ENCODE measurements at regions not wholly inside any gene's neighbourhood (a gene's known extent, or its start where the extent isn't known, plus 50 kb on each side); places are given as distances from the start of the nearest gene placed in this dataset.
A peak's percentile ranks its signal among the peaks of the same experiment; 100 is the strongest.

GRCh38 chr3:72177075-72178050 is 392.4 kb upstream of the PROK2 start:
- peak; percentile 77 for DNase-seq (ENCODE audit: unreplicated experiment)
- H3K27me3 Mint-ChIP-seq (ENCODE audit: insufficient read depth, unreplicated experiment), result no peaks in the 10 kb centered on the region

GRCh38 chr3:72176537-72177041 is 391.6 kb upstream of the PROK2 start:
- intact Hi-C loops (cut with micrococcal nuclease), result no loop called here
- TF ChIP-seq CTCF (IDR thresholded peaks at IDR 0.05; ENCODE audit: unreplicated experiment), result no peak
- H3K4me1 Mint-ChIP-seq (ENCODE audit: insufficient read depth, unreplicated experiment), result peaks cover 17% of the 10 kb centered on the region
- peak overlapping the region; percentile 16 for H3K4me3 Mint-ChIP-seq (ENCODE audit: unreplicated experiment)
- H3K9me3 Mint-ChIP-seq (ENCODE audit: unreplicated experiment), result no peaks in the 10 kb centered on the region
- POLR2A ChIA-PET, result no interaction called here
- DNase-seq (ENCODE audit: unreplicated experiment), result no peak
- H3K27ac Mint-ChIP-seq (ENCODE audit: low read depth, unreplicated experiment), result peak overlapping the region; percentile 77
- CTCF ChIA-PET, result interaction anchor here (0.6 to 0.7 kb wide), 2 partner anchors 46 to 83 kb away, joined by 3 read pairs; no protein-coding TSS in a partner anchor
- no TSS peak for BruUV-seq (replicated peaks)
- no peaks in the 10 kb centered on the region for H3K36me3 Mint-ChIP-seq (ENCODE audit: insufficient read depth, unreplicated experiment)
- no peaks in the 10 kb centered on the region for H3K27me3 Mint-ChIP-seq (ENCODE audit: insufficient read depth, unreplicated experiment)

More at GRCh38 chr3:72177075-72178050, 392.4 kb upstream of the PROK2 start:
- ChIA-PET POLR2A (no interaction called here), CTCF (interaction anchor here (0.5 to 0.7 kb wide), 4 partner anchors 33 to 188 kb away, joined by 3 read pairs; no protein-coding TSS in a partner anchor)
- BruUV-seq (replicated peaks), result no TSS peak
- H3K36me3 Mint-ChIP-seq (ENCODE audit: insufficient read depth, unreplicated experiment), result no peaks in the 10 kb centered on the region
- H3K4me3 Mint-ChIP-seq (ENCODE audit: unreplicated experiment), result peak overlapping the region; percentile 16
- H3K4me1 Mint-ChIP-seq (ENCODE audit: insufficient read depth, unreplicated experiment), result peaks cover 15% of the 10 kb centered on the region
- intact Hi-C loops (cut with micrococcal nuclease), result no loop called here
- no peak for TF ChIP-seq CTCF (IDR thresholded peaks at IDR 0.05; ENCODE audit: unreplicated experiment)
- H3K9me3 Mint-ChIP-seq (ENCODE audit: unreplicated experiment), result no peaks in the 10 kb centered on the region
- H3K27ac Mint-ChIP-seq (ENCODE audit: low read depth, unreplicated experiment), result peak overlapping the region; percentile 77

GRCh38 chr3:72175296-72175858 is 390.4 kb upstream of the PROK2 start:
- H3K4me1 Mint-ChIP-seq (ENCODE audit: insufficient read depth, unreplicated experiment), result peaks cover 23% of the 10 kb centered on the region
- no peak for DNase-seq (ENCODE audit: unreplicated experiment)
- ChIA-PET CTCF (interaction anchor here (0.7 kb wide), 1 partner anchor 161 kb away, joined by 3 read pairs; no protein-coding TSS in a partner anchor), POLR2A (interaction anchor here (0.9 kb wide), 1 partner anchor 13 kb away, joined by 3 read pairs; no protein-coding TSS in a partner anchor)
- H3K27ac Mint-ChIP-seq (ENCODE audit: low read depth, unreplicated experiment), result no peak overlapping the region
- H3K9me3 Mint-ChIP-seq (ENCODE audit: unreplicated experiment), result no peaks in the 10 kb centered on the region
- TF ChIP-seq CTCF (IDR thresholded peaks at IDR 0.05; ENCODE audit: unreplicated experiment), result no peak
- intact Hi-C loops (cut with micrococcal nuclease), result no loop called here
- no peaks in the 10 kb centered on the region for H3K27me3 Mint-ChIP-seq (ENCODE audit: insufficient read depth, unreplicated experiment)
- BruUV-seq (replicated peaks), result no TSS peak
- no peak overlapping the region for H3K4me3 Mint-ChIP-seq (ENCODE audit: unreplicated experiment)
- H3K36me3 Mint-ChIP-seq (ENCODE audit: insufficient read depth, unreplicated experiment), result no peaks in the 10 kb centered on the region

GRCh38 chr3:72174890-72175289 is 389.9 kb upstream of the PROK2 start:
- no peaks in the 10 kb centered on the region for H3K36me3 Mint-ChIP-seq (ENCODE audit: insufficient read depth, unreplicated experiment)
- no peak overlapping the region for H3K27ac Mint-ChIP-seq (ENCODE audit: low read depth, unreplicated experiment)

More at GRCh38 chr3:72174890-72175289, 389.9 kb upstream of the PROK2 start:
- H3K9me3 Mint-ChIP-seq (ENCODE audit: unreplicated experiment), result no peaks in the 10 kb centered on the region
- no peak overlapping the region for H3K4me3 Mint-ChIP-seq (ENCODE audit: unreplicated experiment)
- H3K4me1 Mint-ChIP-seq (ENCODE audit: insufficient read depth, unreplicated experiment), result peaks cover 23% of the 10 kb centered on the region
- intact Hi-C loops (cut with micrococcal nuclease), result no loop called here
- no peaks in the 10 kb centered on the region for H3K27me3 Mint-ChIP-seq (ENCODE audit: insufficient read depth, unreplicated experiment)
- no peak for TF ChIP-seq CTCF (IDR thresholded peaks at IDR 0.05; ENCODE audit: unreplicated experiment)
- POLR2A ChIA-PET, result interaction anchor here (0.9 kb wide), 1 partner anchor 12 kb away, joined by 3 read pairs; no protein-coding TSS in a partner anchor
- no TSS peak for BruUV-seq (replicated peaks)
- CTCF ChIA-PET, result interaction anchor here (0.6 to 0.7 kb wide), 2 partner anchors 51 to 162 kb away, joined by 3 read pairs; no protein-coding TSS in a partner anchor
- DNase-seq (ENCODE audit: unreplicated experiment), result no peak

Data from MCF 10A (cell line).